H1 (cell line): ENCODE measurements at regions not wholly inside any gene's neighbourhood (a gene's known extent, or its start where the extent isn't known, plus 50 kb on each side); places are given as distances from the start of the nearest gene placed in this dataset.

Experiments used
- CTCF ChIA-PET: fragments of 300-600 bp; sonication (Branson Sonifier 250); formaldehyde crosslinking; loops from one replicate; lab custom pipeline; 2021; ENCODE audit not compliant: partially characterized antibody; lab: Charles Lee
- POLR2A ChIA-PET: fragments of 300-600 bp; sonication (Branson Sonifier 250); formaldehyde crosslinking; loops from one replicate; lab custom pipeline; 2021; ENCODE audit warnings: inconsistent platforms; ENCODE audit not compliant: partially characterized antibody; lab: Charles Lee
- DNase-seq, 2 experiments: peaks; one replicate each; pipeline versions ENCODE4 v3.0.0 to v3.0.0-alpha.2; 2010 to 2022; ENCODE audit warnings: low spot score in 2 of 2, low read depth in 1 of 2, mixed read lengths in 1 of 2
- FAIRE-seq: peaks from 2 replicates; lab custom pipeline; 2011; peaks lifted over from hg19 to GRCh38; lab: Jason Lieb, UNC
- H2AFZ ChIP-seq: 2 replicates; pipeline ENCODE4 v1.8.1; 2012; ENCODE audit warnings: low read length, inconsistent platforms
- H2AK5ac ChIP-seq: 2 replicates; pipeline ENCODE4 v1.6.1; 2013; ENCODE audit warnings: low read depth, low read length
- H2BK120ac ChIP-seq: replicated peaks from 2 replicates; pipeline ENCODE3; 2013; ENCODE audit warnings: low read depth, low read length, inconsistent platforms
- H2BK12ac ChIP-seq: 2 replicates; pipeline ENCODE4 v1.6.1; 2013; ENCODE audit warnings: low read depth, low read length
- H2BK15ac ChIP-seq: 2 replicates; pipeline ENCODE4 v1.6.1; 2013; ENCODE audit warnings: low read length
- H2BK20ac ChIP-seq: 2 replicates; pipeline ENCODE4 v1.6.1; 2013; ENCODE audit warnings: low read length
- H2BK5ac ChIP-seq: 2 replicates; pipeline ENCODE4 v1.6.1; 2013; ENCODE audit warnings: low read depth, low read length
- H3K14ac ChIP-seq: 2 replicates; pipeline ENCODE4 v1.6.1; 2013; ENCODE audit warnings: inconsistent platforms; ENCODE audit not compliant: insufficient read length
- H3K18ac ChIP-seq: 2 replicates; pipeline ENCODE4 v1.6.1; 2013; ENCODE audit warnings: low read length; ENCODE audit errors: extremely low read depth
- H3K23ac ChIP-seq: 2 replicates; pipeline ENCODE4 v1.6.1; 2013; ENCODE audit warnings: inconsistent platforms; ENCODE audit not compliant: insufficient read length
- H3K23me2 ChIP-seq: 2 replicates; pipeline ENCODE4 v1.6.1; 2013; ENCODE audit warnings: low read depth, low read length
- H3K27ac ChIP-seq: 2 replicates; pipeline ENCODE4 v1.6.1; 2011; ENCODE audit warnings: low read depth, low read length, inconsistent platforms
- H3K27me3 ChIP-seq, 4 experiments: replicated peaks in 1 of 4; 1 replicate in 1 of 4; 2 replicates in 3 of 4; pipeline versions ENCODE4 v1.6.1 to v1.8.1; 2011 to 2013; ENCODE audit warnings: low read length in 3 of 4, mild to moderate bottlenecking in 3 of 4, inconsistent platforms in 2 of 4, mixed read lengths in 2 of 4, moderate library complexity in 1 of 4; ENCODE audit not compliant: control insufficient read depth in 3 of 4, insufficient read depth in 3 of 4; ENCODE audit errors: extremely low read depth in 1 of 4
- H3K36me3 ChIP-seq, 4 experiments: 2 replicates each; pipeline versions ENCODE4 v1.6.1 to v1.8.1; 2011 to 2013; ENCODE audit warnings: mild to moderate bottlenecking in 4 of 4, low read length in 3 of 4, moderate library complexity in 2 of 4, control low read depth in 1 of 4, inconsistent platforms in 1 of 4; ENCODE audit not compliant: insufficient read depth in 4 of 4, control insufficient read depth in 2 of 4
- H3K4ac ChIP-seq: replicated peaks from 2 replicates; pipeline ENCODE3; 2013; ENCODE audit warnings: low read length, low read depth, mixed read lengths, inconsistent platforms; ENCODE audit not compliant: insufficient read length
- H3K4me1 ChIP-seq, 4 experiments: replicated peaks in 1 of 4; 1 replicate in 1 of 4; 2 replicates in 3 of 4; pipeline versions ENCODE4 v1.6.1 to v1.8.1; 2011 to 2013; ENCODE audit warnings: low read length in 3 of 4, inconsistent platforms in 2 of 4, mixed read lengths in 1 of 4; ENCODE audit not compliant: insufficient read depth in 4 of 4, control insufficient read depth in 3 of 4
- H3K4me2 ChIP-seq, 2 experiments: 2 replicates each; pipeline versions ENCODE4 v1.6.1 to v1.8.1; 2011 to 2013; ENCODE audit warnings: low read depth in 2 of 2, low read length in 2 of 2, control low read depth in 1 of 2, inconsistent platforms in 1 of 2, mild to moderate bottlenecking in 1 of 2; ENCODE audit not compliant: insufficient read depth in 1 of 2
- H3K4me3 ChIP-seq, 4 experiments: fragments of 200-600, 300-600 bp in 1 of 4; sonication (generic), shearing (Covaris generic), sonication (Bioruptor Twin) in 1 of 4; 2 replicates each; pipeline versions ENCODE4 v1.5.1 to v1.8.1; 2011 to 2016; ENCODE audit warnings: low read length in 4 of 4, low read depth in 3 of 4, control low read depth in 2 of 4, inconsistent platforms in 2 of 4, mild to moderate bottlenecking in 2 of 4, mixed read lengths in 1 of 4, moderate library complexity in 1 of 4; ENCODE audit not compliant: insufficient read depth in 2 of 4; ENCODE audit errors: extremely low read depth in 1 of 4
- H3K56ac ChIP-seq: replicated peaks from 2 replicates; pipeline ENCODE3; 2013; ENCODE audit warnings: low read depth, mild to moderate bottlenecking, mixed read lengths, low read length, inconsistent platforms; ENCODE audit not compliant: insufficient read length
- H3K79me1 ChIP-seq: 2 replicates; pipeline ENCODE4 v1.6.1; 2013; ENCODE audit warnings: low read depth, low read length, control low read depth
- H3K79me2 ChIP-seq, 2 experiments: 2 replicates each; pipeline versions ENCODE4 v1.6.1 to v1.8.1; 2012 to 2013; ENCODE audit warnings: low read length in 2 of 2, mild to moderate bottlenecking in 2 of 2, inconsistent platforms in 1 of 2; ENCODE audit not compliant: insufficient read depth in 2 of 2, control insufficient read depth in 1 of 2
- H3K9ac ChIP-seq, 4 experiments: replicated peaks in 1 of 4; 1 replicate in 1 of 4; 2 replicates in 3 of 4; pipeline versions ENCODE4 v1.6.1 to v1.8.1; 2011 to 2013; ENCODE audit warnings: low read depth in 3 of 4, low read length in 3 of 4, control low read depth in 2 of 4, mild to moderate bottlenecking in 2 of 4, moderate library complexity in 2 of 4, inconsistent platforms in 1 of 4; ENCODE audit errors: extremely low read depth in 1 of 4
- H3K9me3 ChIP-seq, 2 experiments: 2 replicates each; pipeline versions ENCODE4 v1.6.1 to v1.8.1; 2012 to 2013; ENCODE audit warnings: mild to moderate bottlenecking in 2 of 2, moderate library complexity in 2 of 2, control low read depth in 1 of 2, inconsistent platforms in 1 of 2, low read depth in 1 of 2, low read length in 1 of 2, mixed read lengths in 1 of 2; ENCODE audit not compliant: insufficient read depth in 2 of 2
- H4K20me1 ChIP-seq, 2 experiments: replicated peaks in 1 of 2; 2 replicates each; pipeline versions ENCODE3 to v1.8.1; 2011 to 2013; ENCODE audit warnings: inconsistent platforms in 2 of 2, low read length in 2 of 2, mild to moderate bottlenecking in 1 of 2; ENCODE audit not compliant: insufficient read depth in 2 of 2, control insufficient read depth in 1 of 2
- H4K5ac ChIP-seq: 2 replicates; pipeline ENCODE4 v1.6.1; 2013; ENCODE audit warnings: low read length, low read depth, mixed read lengths, inconsistent platforms; ENCODE audit not compliant: insufficient read length
- H4K8ac ChIP-seq: 2 replicates; pipeline ENCODE4 v1.8.0; 2013; ENCODE audit warnings: mild to moderate bottlenecking, moderate library complexity, low read length, inconsistent platforms; ENCODE audit not compliant: insufficient read depth; ENCODE audit errors: extremely low read depth
- H4K91ac ChIP-seq: replicated peaks from 2 replicates; pipeline ENCODE3; 2013; ENCODE audit warnings: low read length, mixed read lengths, inconsistent platforms; ENCODE audit not compliant: insufficient read length
- CTCF ChIP-seq, 3 experiments: IDR thresholded peaks; 1 replicate in 2 of 3; 2 replicates in 1 of 3; pipeline versions ENCODE4 v1.5.1 to v1.6.1; 2011; ENCODE audit warnings: low read length in 3 of 3, mild to moderate bottlenecking in 3 of 3, inconsistent platforms in 2 of 3, low read depth in 1 of 3, moderate library complexity in 1 of 3; ENCODE audit not compliant: insufficient read depth in 1 of 3; ENCODE audit errors: control extremely low read depth in 1 of 3
- EP300 ChIP-seq, 2 experiments: IDR thresholded peaks; 1 replicate in 1 of 2; 2 replicates in 1 of 2; pipeline ENCODE4 v1.6.1; 2011 to 2012; ENCODE audit warnings: low read depth in 2 of 2, low read length in 2 of 2, mild to moderate bottlenecking in 2 of 2, borderline replicate concordance in 1 of 2, inconsistent platforms in 1 of 2, moderate library complexity in 1 of 2
- GABPA ChIP-seq: IDR thresholded peaks from 2 replicates; pipeline ENCODE4 v1.6.1; 2011; ENCODE audit warnings: mild to moderate bottlenecking, low read length, moderate library complexity, borderline replicate concordance; ENCODE audit not compliant: insufficient read depth
- PHF8 ChIP-seq: fragments of 200-600 bp; sonication (generic); conservative IDR thresholded peaks from 2 replicates; pipeline ENCODE4 v1.7.1; 2012; ENCODE audit warnings: low read depth, mild to moderate bottlenecking, inconsistent platforms, low read length, moderate library complexity
- RAD21 ChIP-seq, 2 experiments: IDR thresholded peaks in 1 of 2; conservative IDR thresholded peaks in 1 of 2; 2 replicates each; pipeline ENCODE4 v1.6.1; 2011; ENCODE audit warnings: low read depth in 2 of 2, low read length in 2 of 2, improper control_type of control experiment in 1 of 2, inconsistent platforms in 1 of 2, mild to moderate bottlenecking in 1 of 2, moderate library complexity in 1 of 2
- SAP30 ChIP-seq: fragments of 300-600 bp; sonication (generic); IDR thresholded peaks from 2 replicates; pipeline ENCODE4 v1.7.1; 2012; ENCODE audit warnings: low read length, moderate library complexity, mild to moderate bottlenecking, inconsistent platforms; ENCODE audit not compliant: insufficient read depth, insufficient replicate concordance
- SP4 ChIP-seq: IDR thresholded peaks from 2 replicates; pipeline ENCODE4 v1.6.1; 2012; ENCODE audit warnings: low read length, inconsistent platforms
- ZNF274 ChIP-seq: IDR thresholded peaks from 2 replicates; pipeline ENCODE4 v1.7.0; 2012; ENCODE audit warnings: low read length, borderline replicate concordance; ENCODE audit errors: extremely low read depth
- WGBS, 2 experiments: shearing (Covaris generic) in 1 of 2; methylation state at CpG; one replicate each; pipeline versions ENCODE4 v1.1.6 to v1.1.7; 2013 to 2015; ENCODE audit warnings: low lambda C conversion rate in 2 of 2, mixed read lengths in 2 of 2, inconsistent platforms in 1 of 2, low coverage in 1 of 2, missing lambda C conversion rate in 1 of 2; ENCODE audit not compliant: insufficient replicate concordance in 2 of 2, insufficient coverage in 1 of 2, insufficient read length in 1 of 2; ENCODE audit errors: extremely low coverage in 1 of 2, missing lambda C conversion rate in 1 of 2; 5-methylcytosine and 5-hydroxymethylcytosine counted together

DNA sequence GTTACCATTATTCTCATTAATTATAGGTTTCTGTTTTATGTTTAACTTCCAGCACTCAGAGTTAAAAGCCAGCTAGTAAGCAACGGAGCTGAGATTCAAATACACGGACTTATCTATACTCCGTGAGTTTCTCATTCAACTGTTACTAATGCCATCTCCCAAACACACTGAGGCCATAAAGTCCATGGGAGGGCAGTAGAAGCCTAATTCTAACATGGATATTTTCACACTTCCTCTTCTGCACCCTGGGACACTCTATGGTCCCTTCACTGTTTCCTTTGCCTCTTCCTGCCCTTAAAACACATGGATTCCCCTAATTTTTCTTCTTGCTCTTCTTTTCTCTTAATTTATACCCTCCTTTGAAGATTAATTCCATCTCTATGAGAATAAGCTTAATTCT lies 245.0 kb downstream of the KLF13 start:
- H4K20me1 ChIP-seq: no peaks in the 10 kb centered on the region
- no peaks in the 10 kb centered on the region for H3K79me1 ChIP-seq
- H2BK120ac ChIP-seq: no peak overlapping the region
- no peak for TF ChIP-seq PHF8
- no peak for TF ChIP-seq EP300 (IDR thresholded peaks at IDR 0.05; ENCODE audit: borderline replicate concordance in 1 of 2, low read depth in 2 of 2, low read length in 2 of 2)
- no peak for TF ChIP-seq SAP30
- no peak for TF ChIP-seq SP4
- TF ChIP-seq ZNF274: no peak
- peak; percentile 44 to 49; a peak in 3 of 4 replicates for TF ChIP-seq RAD21 (IDR thresholded peaks at IDR 0.05 in 1 of 2, conservative IDR thresholded peaks at IDR 0.05 in 1 of 2; ENCODE audit: low read depth in 2 of 2, low read length in 2 of 2)
- TF ChIP-seq GABPA: no peak
- peak in 2 of 3 experiments; percentile 22 to 36; a peak in 2 of 4 replicates for TF ChIP-seq CTCF (IDR thresholded peaks at IDR 0.05; ENCODE audit: control extremely low read depth in 1 of 3, insufficient read depth in 1 of 3, low read depth in 1 of 3, low read length in 3 of 3)
- peaks cover 0 to 4% (median 0%) of the 10 kb centered on the region in 4 experiments; a peak in 3 of 7 replicates for H3K4me1 ChIP-seq
- no peaks in the 10 kb centered on the region for H3K23me2 ChIP-seq
- no peak overlapping the region for H4K91ac ChIP-seq
- WGBS, 2 experiments: 98% methylated on average over 3 of the region's 3 CpGs; no CpG with 5 or more reads in 1 of the 2 experiments
- H2AK5ac ChIP-seq: no peak overlapping the region
- no peak overlapping the region for H3K27ac ChIP-seq
- no peak overlapping the region for H2BK12ac ChIP-seq
- no peak overlapping the region for H2BK20ac ChIP-seq
- no peaks in the 10 kb centered on the region for H3K27me3 ChIP-seq
- peaks cover 3 to 5% of the 10 kb centered on the region in 2 experiments; a peak in 1 of 4 replicates for H3K9me3 ChIP-seq
- no peak overlapping the region for H2BK5ac ChIP-seq
- no peak overlapping the region for H3K4ac ChIP-seq
- H3K23ac ChIP-seq: no peak overlapping the region
- H4K8ac ChIP-seq: no peak overlapping the region
- DNase-seq (no peak), FAIRE-seq (no peak)
- no peak overlapping the region for H2BK15ac ChIP-seq
- no peak overlapping the region for H3K4me2 ChIP-seq
- H4K5ac ChIP-seq: no peak overlapping the region
- H3K18ac ChIP-seq: no peak overlapping the region
- CTCF ChIA-PET: interaction anchor here (0.7 to 1.7 kb wide), 6 partner anchors 14 to 403 kb away, joined by 3 to 10 read pairs (median 3); no protein-coding TSS in a partner anchor
- no peak overlapping the region for H3K56ac ChIP-seq
- no peak overlapping the region for H2AFZ ChIP-seq
- H3K79me2 ChIP-seq: no peaks in the 10 kb centered on the region
- no peak overlapping the region for H3K14ac ChIP-seq
- no peak overlapping the region for H3K4me3 ChIP-seq
- POLR2A ChIA-PET: no interaction called here
- H3K9ac ChIP-seq: no peak overlapping the region
- H3K36me3 ChIP-seq: no peaks in the 10 kb centered on the region
